ENCODE measurements at regions not wholly inside any gene's neighbourhood (a gene's known extent, or its start where the extent isn't known, plus 50 kb on each side); places are given as distances from the start of the nearest gene placed in this dataset.
A peak's percentile ranks its signal among the peaks of the same experiment; 100 is the strongest.
"Not testable (repeated sequence)": the region's sequence is repeated elsewhere in the genome, so short reads cannot be mapped to it uniquely, and the experiment has no call there.

GRCh38 chr4:117014236-117014635 lies 71.1 kb downstream of the TRAM1L1 start:
- ChIA-PET POLR2A (no interaction called here), CTCF (no interaction called here)
- intact Hi-C loops (cut with micrococcal nuclease): no loop called here
- H3K27ac Mint-ChIP-seq (ENCODE audit: low read depth, unreplicated experiment): no peak overlapping the region
- no peak for DNase-seq (ENCODE audit: unreplicated experiment)
- no peak overlapping the region for H3K4me3 Mint-ChIP-seq (ENCODE audit: unreplicated experiment)
- H3K27me3 Mint-ChIP-seq (ENCODE audit: insufficient read depth, unreplicated experiment): no peaks in the 10 kb centered on the region
- no TSS peak for BruUV-seq (replicated peaks)
- no peaks in the 10 kb centered on the region for H3K9me3 Mint-ChIP-seq (ENCODE audit: unreplicated experiment)
- H3K36me3 Mint-ChIP-seq (ENCODE audit: insufficient read depth, unreplicated experiment): no peaks in the 10 kb centered on the region
- no peak for TF ChIP-seq CTCF (IDR thresholded peaks at IDR 0.05; ENCODE audit: unreplicated experiment)
- no peaks in the 10 kb centered on the region for H3K4me1 Mint-ChIP-seq (ENCODE audit: insufficient read depth, unreplicated experiment)

GRCh38 chr4:117010671-117011070 lies 74.7 kb downstream of the TRAM1L1 start:
- intact Hi-C loops (cut with micrococcal nuclease): no loop called here
- no peaks in the 10 kb centered on the region for H3K27me3 Mint-ChIP-seq (ENCODE audit: insufficient read depth, unreplicated experiment)

GRCh38 chr4:117001077-117001476 lies 84.3 kb downstream of the TRAM1L1 start:
- no peaks in the 10 kb centered on the region for H3K4me1 Mint-ChIP-seq (ENCODE audit: insufficient read depth, unreplicated experiment)
- no peaks in the 10 kb centered on the region for H3K27me3 Mint-ChIP-seq (ENCODE audit: insufficient read depth, unreplicated experiment)
- H3K27ac Mint-ChIP-seq (ENCODE audit: low read depth, unreplicated experiment): no peak overlapping the region
- no peak for DNase-seq (ENCODE audit: unreplicated experiment)
- ChIA-PET POLR2A (no interaction called here), CTCF (no interaction called here)
- intact Hi-C loops (cut with micrococcal nuclease): no loop called here
- no peaks in the 10 kb centered on the region for H3K36me3 Mint-ChIP-seq (ENCODE audit: insufficient read depth, unreplicated experiment)
- H3K4me3 Mint-ChIP-seq (ENCODE audit: unreplicated experiment): no peak overlapping the region
- BruUV-seq (replicated peaks): no TSS peak
- no peak for TF ChIP-seq CTCF (IDR thresholded peaks at IDR 0.05; ENCODE audit: unreplicated experiment)
- no peaks in the 10 kb centered on the region for H3K9me3 Mint-ChIP-seq (ENCODE audit: unreplicated experiment)

More at GRCh38 chr4:117010671-117011070, 74.7 kb downstream of the TRAM1L1 start:
- CTCF ChIA-PET: interaction anchor here (0.6 kb wide), 1 partner anchor 13 kb away, joined by 3 read pairs; no protein-coding TSS in a partner anchor
- BruUV-seq (replicated peaks): no TSS peak
- no peaks in the 10 kb centered on the region for H3K9me3 Mint-ChIP-seq (ENCODE audit: unreplicated experiment)
- POLR2A ChIA-PET: no interaction called here
- H3K36me3 Mint-ChIP-seq (ENCODE audit: insufficient read depth, unreplicated experiment): no peaks in the 10 kb centered on the region
- no peak for TF ChIP-seq CTCF (IDR thresholded peaks at IDR 0.05; ENCODE audit: unreplicated experiment)
- H3K4me1 Mint-ChIP-seq (ENCODE audit: insufficient read depth, unreplicated experiment): no peaks in the 10 kb centered on the region
- no peak overlapping the region for H3K4me3 Mint-ChIP-seq (ENCODE audit: unreplicated experiment)
- no peak overlapping the region for H3K27ac Mint-ChIP-seq (ENCODE audit: low read depth, unreplicated experiment)
- DNase-seq (ENCODE audit: unreplicated experiment): no peak

- CTCF ChIA-PET: no interaction called here
Observed at GRCh38 chr4:116982656-116983055, 102.7 kb downstream of the TRAM1L1 start.

GRCh38 chr4:116980436-116980835 lies 104.9 kb downstream of the TRAM1L1 start:
- CTCF ChIA-PET: not testable (repeated sequence)

More at GRCh38 chr4:116982656-116983055, 102.7 kb downstream of the TRAM1L1 start:
- BruUV-seq (replicated peaks): no TSS peak
- no peak for DNase-seq (ENCODE audit: unreplicated experiment)
- no peaks in the 10 kb centered on the region for H3K27me3 Mint-ChIP-seq (ENCODE audit: insufficient read depth, unreplicated experiment)
- no peak overlapping the region for H3K27ac Mint-ChIP-seq (ENCODE audit: low read depth, unreplicated experiment)
- H3K4me3 Mint-ChIP-seq (ENCODE audit: unreplicated experiment): no peak overlapping the region
- intact Hi-C loops (cut with micrococcal nuclease): no loop called here
- no peaks in the 10 kb centered on the region for H3K36me3 Mint-ChIP-seq (ENCODE audit: insufficient read depth, unreplicated experiment)
- no peak for TF ChIP-seq CTCF (IDR thresholded peaks at IDR 0.05; ENCODE audit: unreplicated experiment)
- no peaks in the 10 kb centered on the region for H3K9me3 Mint-ChIP-seq (ENCODE audit: unreplicated experiment)
- H3K4me1 Mint-ChIP-seq (ENCODE audit: insufficient read depth, unreplicated experiment): peaks cover 8% of the 10 kb centered on the region
- POLR2A ChIA-PET: interaction anchor here (0.6 kb wide), 1 partner anchor 547 kb away, joined by 3 read pairs; no protein-coding TSS in a partner anchor

More at GRCh38 chr4:116980436-116980835, 104.9 kb downstream of the TRAM1L1 start:
- H3K27me3 Mint-ChIP-seq (ENCODE audit: insufficient read depth, unreplicated experiment); intact Hi-C loops (cut with micrococcal nuclease); POLR2A ChIA-PET; H3K4me1 Mint-ChIP-seq (ENCODE audit: insufficient read depth, unreplicated experiment); BruUV-seq (replicated peaks); H3K36me3 Mint-ChIP-seq (ENCODE audit: insufficient read depth, unreplicated experiment); H3K9me3 Mint-ChIP-seq (ENCODE audit: unreplicated experiment); H3K27ac Mint-ChIP-seq (ENCODE audit: low read depth, unreplicated experiment): not testable (repeated sequence)
- H3K4me3 Mint-ChIP-seq (ENCODE audit: unreplicated experiment): peak overlapping the region; percentile 5
- DNase-seq (ENCODE audit: unreplicated experiment): peak; percentile 81
